ENCODE measurements at regions not wholly inside any gene's neighbourhood (a gene's known extent, or its start where the extent isn't known, plus 50 kb on each side); places are given as distances from the start of the nearest gene placed in this dataset.

GRCh38 chr5:142506756-142507155 lies 179.1 kb downstream of the FGF1 start:
- TF ChIP-seq CTCF (IDR thresholded peaks at IDR 0.05) = no peak
- TF ChIP-seq POLR2A (IDR thresholded peaks at IDR 0.05) = no peak

Data from heart left ventricle (tissue), 13 donors.